ENCODE measurements at regions not wholly inside any gene's neighbourhood (a gene's known extent, or its start where the extent isn't known, plus 50 kb on each side); places are given as distances from the start of the nearest gene placed in this dataset.

GRCh38 chr5:9829621-9830020 is 199.5 kb upstream of the TAS2R1 start:
- no peak for DNase-seq
- H3K27me3 ChIP-seq = no peaks in the 10 kb centered on the region
- no peaks in the 10 kb centered on the region for H3K4me1 ChIP-seq
- no peak overlapping the region for H3K27ac ChIP-seq
- intact Hi-C loops (cut with DNase I; ENCODE audit: low total_unique reads) = no loop called here
- TF ChIP-seq CTCF (IDR thresholded peaks at IDR 0.05) (no peak), POLR2A (IDR thresholded peaks at IDR 0.05) (no peak)
- no peaks in the 10 kb centered on the region for H3K36me3 ChIP-seq
- no peaks in the 10 kb centered on the region for H3K9me3 ChIP-seq
- no peak overlapping the region for H3K4me3 ChIP-seq

GRCh38 chr5:9820691-9821449 is 190.7 kb upstream of the TAS2R1 start:
- H3K4me3 ChIP-seq = no peak overlapping the region
- H3K9me3 ChIP-seq = no peaks in the 10 kb centered on the region
- H3K36me3 ChIP-seq = no peaks in the 10 kb centered on the region
- H3K4me1 ChIP-seq = no peaks in the 10 kb centered on the region
- TF ChIP-seq POLR2A (IDR thresholded peaks at IDR 0.05) (no peak), CTCF (IDR thresholded peaks at IDR 0.05) (no peak)
- no peak for DNase-seq
- peak overlapping the region in 1 of 2 donors; percentile 13 for H3K27ac ChIP-seq
- H3K27me3 ChIP-seq = no peaks in the 10 kb centered on the region
- intact Hi-C loops (cut with DNase I; ENCODE audit: low total_unique reads) = no loop called here

- H3K27me3 ChIP-seq = no peaks in the 10 kb centered on the region
These were observed 188.2 kb upstream of the TAS2R1 start for GRCh38 chr5:9818340-9818845.

GRCh38 chr5:9817819-9818218 is 187.7 kb upstream of the TAS2R1 start:
- Histone ChIP-seq H3K9me3 (no peaks in the 10 kb centered on the region), H3K4me1 (no peaks in the 10 kb centered on the region), H3K4me3 (no peak overlapping the region), H3K27me3 (no peaks in the 10 kb centered on the region), H3K27ac (no peak overlapping the region), H3K36me3 (no peaks in the 10 kb centered on the region)
- no peak for DNase-seq
- TF ChIP-seq POLR2A (IDR thresholded peaks at IDR 0.05) (no peak), CTCF (IDR thresholded peaks at IDR 0.05) (no peak)
- intact Hi-C loops (cut with DNase I; ENCODE audit: low total_unique reads) = no loop called here

More at GRCh38 chr5:9818340-9818845, 188.2 kb upstream of the TAS2R1 start:
- no peak for DNase-seq
- no peaks in the 10 kb centered on the region for H3K36me3 ChIP-seq
- H3K4me3 ChIP-seq = no peak overlapping the region
- no peaks in the 10 kb centered on the region for H3K9me3 ChIP-seq
- intact Hi-C loops (cut with DNase I; ENCODE audit: low total_unique reads) = no loop called here
- TF ChIP-seq CTCF (IDR thresholded peaks at IDR 0.05) = no peak
- TF ChIP-seq POLR2A (IDR thresholded peaks at IDR 0.05) = no peak
- H3K27ac ChIP-seq = no peak overlapping the region
- no peaks in the 10 kb centered on the region for H3K4me1 ChIP-seq

GRCh38 chr5:9815051-9815450 is 184.9 kb upstream of the TAS2R1 start:
- intact Hi-C loops (cut with DNase I; ENCODE audit: low total_unique reads) = no loop called here

More at GRCh38 chr5:9815051-9815450, 184.9 kb upstream of the TAS2R1 start:
- Histone ChIP-seq H3K36me3 (no peaks in the 10 kb centered on the region), H3K27me3 (no peaks in the 10 kb centered on the region), H3K4me3 (no peak overlapping the region), H3K27ac (no peak overlapping the region), H3K4me1 (no peaks in the 10 kb centered on the region), H3K9me3 (no peaks in the 10 kb centered on the region)
- no peak for TF ChIP-seq CTCF (IDR thresholded peaks at IDR 0.05)
- TF ChIP-seq POLR2A (IDR thresholded peaks at IDR 0.05) = no peak
- DNase-seq = no peak

All from uterus (tissue), 3 donors.